SK-N-SH (cell line): ENCODE measurements at regions not wholly inside any gene's neighbourhood (a gene's known extent, or its start where the extent isn't known, plus 50 kb on each side); places are given as distances from the start of the nearest gene placed in this dataset.

Experiments
- CTCF ChIA-PET: fragments of 300-600, 350-600 bp; formaldehyde crosslinking; extraction: SDS; loops from one replicate; lab custom pipeline; 2021; lab: Yijun Ruan, JAX
- POLR2A ChIA-PET: fragments of 350-600 bp; sonication (Branson Sonifier 250); formaldehyde crosslinking; extraction: SDS; loops from one replicate; lab custom pipeline; 2020; ENCODE audit warnings: antibody characterized with exemption, inconsistent platforms; lab: Yijun Ruan, JAX
- DNase-seq: peaks from one replicate; pipeline ENCODE4 v3.0.0; 2012
- H2AFZ ChIP-seq: fragments of 200-600 bp; sonication (generic); 2 replicates; pipeline ENCODE4 v1.8.1; 2016; ENCODE audit warnings: antibody characterized with exemption, mild to moderate bottlenecking, low read depth
- H3F3A ChIP-seq: fragments of 200-600 bp; sonication (generic); replicated peaks from 2 replicates; pipeline ENCODE3; 2016; ENCODE audit warnings: antibody characterized with exemption, mild to moderate bottlenecking; ENCODE audit not compliant: insufficient read depth
- H3K27ac ChIP-seq, 2 experiments: fragments of 200-500 bp in 1 of 2; fragments of 200-600 bp in 1 of 2; sonication (Bioruptor generic) in 1 of 2; sonication (generic), shearing (Covaris generic) in 1 of 2; 2 replicates each; pipeline versions ENCODE4 v1.5.1 to v1.6.1; 2014 to 2016; ENCODE audit warnings: low read depth in 2 of 2, inconsistent platforms in 1 of 2, low read length in 1 of 2, mild to moderate bottlenecking in 1 of 2, mixed read lengths in 1 of 2
- H3K27me3 ChIP-seq: fragments of 200-600 bp; sonication (generic), shearing (Covaris generic); 2 replicates; pipeline ENCODE4 v1.6.1; 2016; ENCODE audit warnings: mixed run types; ENCODE audit not compliant: insufficient read depth
- H3K36me3 ChIP-seq, 2 experiments: fragments of 200-500 bp in 1 of 2; fragments of 200-600 bp in 1 of 2; sonication (Bioruptor generic) in 1 of 2; sonication (generic) in 1 of 2; replicated peaks in 1 of 2; 2 replicates each; pipeline versions ENCODE3 to v1.5.1; 2014 to 2016; ENCODE audit warnings: low read length in 1 of 2, mild to moderate bottlenecking in 1 of 2; ENCODE audit not compliant: insufficient read depth in 2 of 2, control insufficient read depth in 1 of 2
- H3K4me1 ChIP-seq, 2 experiments: fragments of 200-500 bp in 1 of 2; fragments of 200-600 bp in 1 of 2; sonication (Bioruptor generic) in 1 of 2; sonication (generic), shearing (Covaris generic) in 1 of 2; 2 replicates each; pipeline versions ENCODE4 v1.5.1 to v1.6.1; 2014 to 2016; ENCODE audit warnings: low read depth in 1 of 2, low read length in 1 of 2, mixed run types in 1 of 2; ENCODE audit not compliant: insufficient read depth in 2 of 2, control insufficient read depth in 1 of 2
- H3K4me2 ChIP-seq: fragments of 200-600 bp; sonication (generic), shearing (Covaris generic); 2 replicates; pipeline ENCODE4 v1.6.1; 2017; ENCODE audit warnings: mixed run types
- H3K4me3 ChIP-seq, 2 experiments: fragments of 200-500 bp in 1 of 2; fragments of 200-600 bp in 1 of 2; sonication (Bioruptor generic) in 1 of 2; sonication (generic), shearing (Covaris generic) in 1 of 2; 2 replicates each; pipeline versions ENCODE4 v1.5.1 to v1.8.1; 2014 to 2016; ENCODE audit warnings: low read depth in 2 of 2, inconsistent platforms in 1 of 2, low read length in 1 of 2, mild to moderate bottlenecking in 1 of 2, mixed read lengths in 1 of 2, moderate library complexity in 1 of 2
- H3K79me2 ChIP-seq: fragments of 200-600 bp; sonication (generic); 2 replicates; pipeline ENCODE4 v1.8.1; 2017; ENCODE audit warnings: mild to moderate bottlenecking; ENCODE audit not compliant: insufficient read depth
- H3K9ac ChIP-seq: fragments of 200-600 bp; sonication (generic); 2 replicates; pipeline ENCODE4 v1.6.1; 2017; ENCODE audit warnings: mixed run types
- H3K9me2 ChIP-seq: fragments of 200-600 bp; sonication (generic); 2 replicates; pipeline ENCODE4 v1.6.1; 2017; ENCODE audit warnings: mixed run types
- H3K9me3 ChIP-seq: fragments of 200-600 bp; sonication (generic); 2 replicates; pipeline ENCODE4 v1.6.1; 2017; ENCODE audit warnings: mixed run types, mild to moderate bottlenecking, moderate library complexity
- H4K20me1 ChIP-seq: fragments of 200-600 bp; sonication (generic); 2 replicates; pipeline ENCODE4 v1.6.1; 2017; ENCODE audit warnings: mild to moderate bottlenecking, mixed run types; ENCODE audit not compliant: insufficient read depth
- CHD2 ChIP-seq: fragments of 150-350 bp; IDR thresholded peaks from 2 replicates; pipeline ENCODE4 v1.6.1; 2018; ENCODE audit warnings: low read length; ENCODE audit not compliant: partially characterized antibody
- CTCF ChIP-seq: fragments of 200-600 bp; sonication (generic); IDR thresholded peaks from 2 replicates; pipeline ENCODE4 v1.6.1; 2017; ENCODE audit warnings: antibody characterized with exemption, mild to moderate bottlenecking, moderate library complexity
- EP300 ChIP-seq, 2 experiments: IDR thresholded peaks; 2 replicates each; pipeline versions ENCODE4 v1.4.0 to v1.6.1; 2012; ENCODE audit warnings: borderline replicate concordance in 1 of 2, low read depth in 1 of 2, low read length in 1 of 2
- EZH2phosphoT487 ChIP-seq: fragments of 200-600 bp; sonication (generic); IDR thresholded peaks from 2 replicates; pipeline ENCODE4 v1.6.1; 2017; ENCODE audit warnings: low read depth, mixed run types, mild to moderate bottlenecking, antibody characterized with exemption, moderate library complexity, borderline replicate concordance
- GABPA ChIP-seq: IDR thresholded peaks from 2 replicates; pipeline ENCODE4 v1.4.0; 2012; ENCODE audit warnings: low read depth, mild to moderate bottlenecking
- GATA2 ChIP-seq: sonication (generic); formaldehyde crosslinking; IDR thresholded peaks from 2 replicates; pipeline ENCODE4 v1.5.0; 2020; ENCODE audit warnings: mild to moderate bottlenecking, missing genetic modification reagents
- JUND ChIP-seq: IDR thresholded peaks from 2 replicates; pipeline ENCODE4 v1.4.0; 2012
- MXI1 ChIP-seq: IDR thresholded peaks from 2 replicates; pipeline ENCODE4 v1.6.1; 2012; ENCODE audit warnings: mild to moderate bottlenecking, low read depth, low read length, improper control_type of control experiment
- NRF1 ChIP-seq: IDR thresholded peaks from 2 replicates; pipeline ENCODE4 v1.6.1; 2012; ENCODE audit warnings: low read depth, mild to moderate bottlenecking, low read length
- PBX3 ChIP-seq: IDR thresholded peaks from 2 replicates; pipeline ENCODE4; 2012
- POLR2AphosphoS5 ChIP-seq: IDR thresholded peaks from 2 replicates; pipeline ENCODE4 v1.6.1; 2012; ENCODE audit warnings: low read depth, low read length
- RCOR1 ChIP-seq: fragments of 150-350 bp; IDR thresholded peaks from 2 replicates; pipeline ENCODE4 v1.6.1; 2017; ENCODE audit warnings: antibody characterized with exemption, low read length
- SIN3A ChIP-seq: IDR thresholded peaks from 2 replicates; pipeline ENCODE4 v1.6.1; 2012; ENCODE audit warnings: low read depth, mild to moderate bottlenecking, low read length, moderate library complexity, borderline replicate concordance
- SMC3 ChIP-seq: IDR thresholded peaks from 2 replicates; pipeline ENCODE4 v1.6.1; 2012; ENCODE audit warnings: low read depth, low read length, improper control_type of control experiment
- TEAD4 ChIP-seq: IDR thresholded peaks from 2 replicates; pipeline ENCODE4 v1.4.0; 2012; ENCODE audit warnings: mild to moderate bottlenecking, borderline replicate concordance; ENCODE audit not compliant: insufficient read depth
- YY1 ChIP-seq: IDR thresholded peaks from 2 replicates; pipeline ENCODE4 v1.4.0; 2012; ENCODE audit warnings: low read depth, mild to moderate bottlenecking
- WGBS: methylation state at CpG from one replicate; pipeline ENCODE4 v1.1.6; 2017; ENCODE audit warnings: low lambda C conversion rate; 5-methylcytosine and 5-hydroxymethylcytosine counted together
- TF ChIP-seq, protein P1 (sequence below): IDR thresholded peaks from 2 replicates; pipeline ENCODE4 v1.4.0; 2012; ENCODE audit warnings: low read depth, borderline replicate concordance
- TF ChIP-seq, protein P2 (sequence below): IDR thresholded peaks from 2 replicates; pipeline ENCODE4 v1.4.0; 2012; ENCODE audit warnings: low read depth
- TF ChIP-seq, protein P3 (sequence below): IDR thresholded peaks from 2 replicates; pipeline ENCODE4 v1.6.1; 2012; ENCODE audit warnings: mild to moderate bottlenecking, low read depth, low read length, moderate library complexity
- TF ChIP-seq, protein P4 (sequence below): fragments of 150-350 bp; IDR thresholded peaks from 2 replicates; pipeline ENCODE4 v1.6.1; 2017; ENCODE audit warnings: antibody characterized with exemption, low read length, low read depth, borderline replicate concordance

DNA sequence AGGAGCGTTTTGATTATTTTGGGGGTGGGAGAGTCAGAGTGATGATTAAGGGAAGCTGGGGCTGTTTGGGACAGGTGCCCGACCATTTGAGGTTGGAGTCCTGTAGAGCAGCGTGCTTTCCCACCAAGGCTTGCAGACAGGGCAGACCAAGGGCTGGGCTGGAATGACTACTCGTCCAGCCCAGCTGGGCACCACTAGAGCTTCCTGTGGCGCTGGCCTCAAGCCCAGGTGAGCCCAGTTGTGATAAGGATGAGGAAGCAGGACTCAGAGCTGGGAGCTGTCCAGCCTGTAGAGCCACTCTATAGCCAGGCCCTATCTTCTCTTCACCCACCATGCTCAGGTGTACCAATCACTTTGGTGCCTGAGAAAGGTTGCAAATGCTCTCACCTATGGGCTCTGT is 75.8 kb upstream of the ACAN start:
- Histone ChIP-seq H3K9me2 (no peaks in the 10 kb centered on the region), H3K27me3 (no peaks in the 10 kb centered on the region), H3K27ac (no peak overlapping the region), H3K79me2 (no peaks in the 10 kb centered on the region), H3F3A (no peaks in the 10 kb centered on the region), H4K20me1 (no peaks in the 10 kb centered on the region), H3K4me1 (no peaks in the 10 kb centered on the region)
- POLR2A ChIA-PET, result no interaction called here
- no peak for TF ChIP-seq POLR2AphosphoS5
- no peak for TF ChIP-seq YY1
- TF ChIP-seq SIN3A, result no peak
- TF ChIP-seq, protein P1, sequence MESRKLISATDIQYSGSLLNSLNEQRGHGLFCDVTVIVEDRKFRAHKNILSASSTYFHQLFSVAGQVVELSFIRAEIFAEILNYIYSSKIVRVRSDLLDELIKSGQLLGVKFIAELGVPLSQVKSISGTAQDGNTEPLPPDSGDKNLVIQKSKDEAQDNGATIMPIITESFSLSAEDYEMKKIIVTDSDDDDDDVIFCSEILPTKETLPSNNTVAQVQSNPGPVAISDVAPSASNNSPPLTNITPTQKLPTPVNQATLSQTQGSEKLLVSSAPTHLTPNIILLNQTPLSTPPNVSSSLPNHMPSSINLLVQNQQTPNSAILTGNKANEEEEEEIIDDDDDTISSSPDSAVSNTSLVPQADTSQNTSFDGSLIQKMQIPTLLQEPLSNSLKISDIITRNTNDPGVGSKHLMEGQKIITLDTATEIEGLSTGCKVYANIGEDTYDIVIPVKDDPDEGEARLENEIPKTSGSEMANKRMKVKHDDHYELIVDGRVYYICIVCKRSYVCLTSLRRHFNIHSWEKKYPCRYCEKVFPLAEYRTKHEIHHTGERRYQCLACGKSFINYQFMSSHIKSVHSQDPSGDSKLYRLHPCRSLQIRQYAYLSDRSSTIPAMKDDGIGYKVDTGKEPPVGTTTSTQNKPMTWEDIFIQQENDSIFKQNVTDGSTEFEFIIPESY, result no peak
- no peak for TF ChIP-seq SMC3
- no peak for TF ChIP-seq MXI1
- no peak for TF ChIP-seq PBX3
- TF ChIP-seq, protein P2, sequence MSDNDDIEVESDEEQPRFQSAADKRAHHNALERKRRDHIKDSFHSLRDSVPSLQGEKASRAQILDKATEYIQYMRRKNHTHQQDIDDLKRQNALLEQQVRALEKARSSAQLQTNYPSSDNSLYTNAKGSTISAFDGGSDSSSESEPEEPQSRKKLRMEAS, result no peak
- no peak for TF ChIP-seq NRF1
- no peak for TF ChIP-seq EP300 (IDR thresholded peaks at IDR 0.05; ENCODE audit: borderline replicate concordance in 1 of 2, low read depth in 1 of 2, low read length in 1 of 2)
- no peak for TF ChIP-seq EZH2phosphoT487
- TF ChIP-seq, protein P3, sequence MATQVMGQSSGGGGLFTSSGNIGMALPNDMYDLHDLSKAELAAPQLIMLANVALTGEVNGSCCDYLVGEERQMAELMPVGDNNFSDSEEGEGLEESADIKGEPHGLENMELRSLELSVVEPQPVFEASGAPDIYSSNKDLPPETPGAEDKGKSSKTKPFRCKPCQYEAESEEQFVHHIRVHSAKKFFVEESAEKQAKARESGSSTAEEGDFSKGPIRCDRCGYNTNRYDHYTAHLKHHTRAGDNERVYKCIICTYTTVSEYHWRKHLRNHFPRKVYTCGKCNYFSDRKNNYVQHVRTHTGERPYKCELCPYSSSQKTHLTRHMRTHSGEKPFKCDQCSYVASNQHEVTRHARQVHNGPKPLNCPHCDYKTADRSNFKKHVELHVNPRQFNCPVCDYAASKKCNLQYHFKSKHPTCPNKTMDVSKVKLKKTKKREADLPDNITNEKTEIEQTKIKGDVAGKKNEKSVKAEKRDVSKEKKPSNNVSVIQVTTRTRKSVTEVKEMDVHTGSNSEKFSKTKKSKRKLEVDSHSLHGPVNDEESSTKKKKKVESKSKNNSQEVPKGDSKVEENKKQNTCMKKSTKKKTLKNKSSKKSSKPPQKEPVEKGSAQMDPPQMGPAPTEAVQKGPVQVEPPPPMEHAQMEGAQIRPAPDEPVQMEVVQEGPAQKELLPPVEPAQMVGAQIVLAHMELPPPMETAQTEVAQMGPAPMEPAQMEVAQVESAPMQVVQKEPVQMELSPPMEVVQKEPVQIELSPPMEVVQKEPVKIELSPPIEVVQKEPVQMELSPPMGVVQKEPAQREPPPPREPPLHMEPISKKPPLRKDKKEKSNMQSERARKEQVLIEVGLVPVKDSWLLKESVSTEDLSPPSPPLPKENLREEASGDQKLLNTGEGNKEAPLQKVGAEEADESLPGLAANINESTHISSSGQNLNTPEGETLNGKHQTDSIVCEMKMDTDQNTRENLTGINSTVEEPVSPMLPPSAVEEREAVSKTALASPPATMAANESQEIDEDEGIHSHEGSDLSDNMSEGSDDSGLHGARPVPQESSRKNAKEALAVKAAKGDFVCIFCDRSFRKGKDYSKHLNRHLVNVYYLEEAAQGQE, result no peak
- TF ChIP-seq, protein P4, sequence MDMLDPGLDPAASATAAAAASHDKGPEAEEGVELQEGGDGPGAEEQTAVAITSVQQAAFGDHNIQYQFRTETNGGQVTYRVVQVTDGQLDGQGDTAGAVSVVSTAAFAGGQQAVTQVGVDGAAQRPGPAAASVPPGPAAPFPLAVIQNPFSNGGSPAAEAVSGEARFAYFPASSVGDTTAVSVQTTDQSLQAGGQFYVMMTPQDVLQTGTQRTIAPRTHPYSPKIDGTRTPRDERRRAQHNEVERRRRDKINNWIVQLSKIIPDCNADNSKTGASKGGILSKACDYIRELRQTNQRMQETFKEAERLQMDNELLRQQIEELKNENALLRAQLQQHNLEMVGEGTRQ, result no peak
- no peak for TF ChIP-seq RCOR1
- no peak for TF ChIP-seq TEAD4
- no peak for TF ChIP-seq GATA2
- TF ChIP-seq CHD2, result no peak
- TF ChIP-seq GABPA, result no peak
- no peak for TF ChIP-seq CTCF
- TF ChIP-seq JUND, result no peak
- TF ChIP-seq, all 33 proteins: peak for 0
- H3K9ac ChIP-seq, result no peak overlapping the region
- 5% methylated on average over 5 of the region's 5 CpGs for WGBS
- no peak overlapping the region for H3K4me2 ChIP-seq
- no peak overlapping the region for H2AFZ ChIP-seq
- H3K9me3 ChIP-seq, result no peaks in the 10 kb centered on the region
- no peak for DNase-seq
- H3K36me3 ChIP-seq, result no peaks in the 10 kb centered on the region
- CTCF ChIA-PET, result no interaction called here
- H3K4me3 ChIP-seq, result no peak overlapping the region
